Epidermal melanocyte (primary cell): ENCODE measurements at regions not wholly inside any gene's neighbourhood (a gene's known extent, or its start where the extent isn't known, plus 50 kb on each side); places are given as distances from the start of the nearest gene placed in this dataset.

ENCODE experiments used
- DNase-seq: peaks from one replicate; pipeline ENCODE4 v3.0.0; 2011; ENCODE audit warnings: low spot score; ENCODE audit not compliant: insufficient read length

- DNase-seq: no peak
Observed at GRCh38 chr9:79247021-79247420, 324.7 kb upstream of the TLE4 start.

- no peak for DNase-seq
Observed at GRCh38 chr9:79250806-79251205, 321.0 kb upstream of the TLE4 start.

- DNase-seq: no peak
Observed at GRCh38 chr9:79254900-79255650, 316.7 kb upstream of the TLE4 start.

GRCh38 chr9:79255651-79256260 lies 316.0 kb upstream of the TLE4 start:
- no peak for DNase-seq

- peak; percentile 37 for DNase-seq
Observed at GRCh38 chr9:79256691-79257213, 315.0 kb upstream of the TLE4 start.

GRCh38 chr9:79257228-79257781 lies 314.5 kb upstream of the TLE4 start:
- no peak for DNase-seq

GRCh38 chr9:79257790-79258351 lies 313.9 kb upstream of the TLE4 start:
- DNase-seq: no peak

GRCh38 chr9:79259858-79260257 lies 311.9 kb upstream of the TLE4 start:
- DNase-seq: no peak

- no peak for DNase-seq
Observed at GRCh38 chr9:79263628-79264027, 308.1 kb upstream of the TLE4 start.

GRCh38 chr9:79264041-79264440 lies 307.7 kb upstream of the TLE4 start:
- no peak for DNase-seq

GRCh38 chr9:79264511-79265355 lies 307.0 kb upstream of the TLE4 start:
- DNase-seq: no peak

- DNase-seq: no peak
Observed at GRCh38 chr9:79266986-79267385, 304.8 kb upstream of the TLE4 start.

GRCh38 chr9:79268806-79269205 lies 303.0 kb upstream of the TLE4 start:
- DNase-seq: no peak

- no peak for DNase-seq
Observed at GRCh38 chr9:79273311-79273710, 298.5 kb upstream of the TLE4 start.

- DNase-seq: no peak
Observed at GRCh38 chr9:79279356-79279755, 292.4 kb upstream of the TLE4 start.

GRCh38 chr9:79280691-79281090 lies 291.1 kb upstream of the TLE4 start:
- DNase-seq: no peak

- DNase-seq: no peak
Observed at GRCh38 chr9:79284081-79284480, 287.7 kb upstream of the TLE4 start.

GRCh38 chr9:79286992-79287707 lies 284.6 kb upstream of the TLE4 start:
- DNase-seq: no peak

GRCh38 chr9:79287708-79288290 lies 284.0 kb upstream of the TLE4 start:
- DNase-seq: no peak

GRCh38 chr9:79289856-79290255 lies 281.9 kb upstream of the TLE4 start:
- no peak for DNase-seq
